ENCODE measurements at regions not wholly inside any gene's neighbourhood (a gene's known extent, or its start where the extent isn't known, plus 50 kb on each side); places are given as distances from the start of the nearest gene placed in this dataset.

DNA sequence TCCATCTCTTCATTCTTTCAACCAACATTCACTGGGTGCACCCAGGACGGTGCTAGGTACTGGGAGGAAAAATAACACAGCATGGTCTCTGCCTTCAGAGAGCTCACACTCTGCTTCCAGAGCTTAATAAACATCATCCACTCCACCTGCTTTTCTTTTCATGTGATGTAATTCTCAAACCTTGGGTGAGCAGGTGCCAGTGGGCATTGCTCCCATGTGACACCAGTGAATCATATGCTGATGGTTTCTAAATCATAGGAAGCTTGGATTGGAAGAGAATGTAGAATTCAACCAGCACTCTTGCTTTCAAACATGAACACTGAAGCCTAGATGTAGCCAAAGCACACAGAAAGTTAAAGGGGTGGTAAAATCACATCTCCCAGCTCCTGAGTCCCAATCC lies 189.8 kb downstream of the FOXA2 start:
- Mint-ChIP-seq H3K27me3 (peaks cover 1% of the 10 kb centered on the region), H3K36me3 (no peaks in the 10 kb centered on the region), H3K27ac (no peak overlapping the region), H3K4me1 (ENCODE audit: low read depth) (no peaks in the 10 kb centered on the region), H3K4me3 (no peak overlapping the region), H3K9me3 (ENCODE audit: low read depth) (no peaks in the 10 kb centered on the region)

DNA sequence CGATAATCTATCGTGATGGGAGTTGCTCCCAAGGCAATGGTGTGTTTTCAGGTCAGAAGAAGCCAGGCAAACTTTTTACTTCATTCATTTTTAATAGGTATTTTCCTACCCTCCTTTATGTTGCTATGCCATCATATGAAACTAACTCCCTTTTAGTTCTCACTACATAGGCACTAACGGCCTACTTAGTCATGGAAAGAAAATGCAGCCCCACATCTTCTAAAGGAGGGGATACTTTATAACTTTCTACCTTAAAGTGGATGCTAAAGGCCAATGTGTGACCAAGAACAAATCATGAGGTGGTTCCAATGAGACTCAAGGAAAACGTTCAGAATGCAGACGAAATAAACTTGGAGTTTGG lies 193.8 kb downstream of the FOXA2 start:
- no peaks in the 10 kb centered on the region for H3K36me3 Mint-ChIP-seq
- H3K4me3 Mint-ChIP-seq, result no peak overlapping the region
- peaks cover 1% of the 10 kb centered on the region for H3K27me3 Mint-ChIP-seq
- no peaks in the 10 kb centered on the region for H3K9me3 Mint-ChIP-seq (ENCODE audit: low read depth)
- H3K4me1 Mint-ChIP-seq (ENCODE audit: low read depth), result no peaks in the 10 kb centered on the region
- no peak overlapping the region for H3K27ac Mint-ChIP-seq

DNA sequence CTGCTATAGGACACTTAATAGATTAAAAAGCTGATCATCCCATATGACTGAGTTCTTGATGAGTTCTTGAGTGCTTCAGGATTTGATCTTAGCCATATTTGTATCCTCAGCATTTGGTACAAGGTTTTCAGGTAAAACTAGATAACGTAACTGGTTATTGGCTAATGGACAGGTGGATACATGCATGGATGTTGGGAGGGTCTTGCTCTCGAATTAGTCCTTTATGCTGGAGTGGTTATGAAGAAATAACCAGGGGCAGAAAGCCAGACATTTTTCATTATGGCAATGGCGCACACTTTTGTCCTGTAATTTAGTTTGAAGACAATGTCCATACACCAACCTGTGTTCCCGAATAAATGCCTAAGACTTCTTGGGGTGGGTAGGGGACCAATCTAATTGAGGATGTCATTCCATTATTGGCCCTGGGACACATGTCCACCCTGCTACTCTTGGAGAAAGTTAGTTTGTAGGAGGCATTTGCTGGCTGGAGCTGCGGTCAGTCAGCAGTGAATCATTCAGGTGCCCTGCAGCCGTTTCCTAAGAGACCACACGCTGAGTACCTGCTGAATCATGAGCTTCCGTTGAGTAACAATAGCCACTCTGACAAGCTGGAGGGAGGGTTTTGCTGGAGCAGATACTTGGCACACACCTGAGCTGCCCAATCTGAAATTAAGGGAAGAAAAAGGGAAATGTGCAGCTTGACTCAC lies 194.4 kb downstream of the FOXA2 start:
- H3K27ac Mint-ChIP-seq, result no peak overlapping the region
- H3K36me3 Mint-ChIP-seq, result no peaks in the 10 kb centered on the region
- no peaks in the 10 kb centered on the region for H3K4me1 Mint-ChIP-seq (ENCODE audit: low read depth)
- H3K9me3 Mint-ChIP-seq (ENCODE audit: low read depth), result no peaks in the 10 kb centered on the region
- peaks cover 1% of the 10 kb centered on the region for H3K27me3 Mint-ChIP-seq
- H3K4me3 Mint-ChIP-seq, result no peak overlapping the region

DNA sequence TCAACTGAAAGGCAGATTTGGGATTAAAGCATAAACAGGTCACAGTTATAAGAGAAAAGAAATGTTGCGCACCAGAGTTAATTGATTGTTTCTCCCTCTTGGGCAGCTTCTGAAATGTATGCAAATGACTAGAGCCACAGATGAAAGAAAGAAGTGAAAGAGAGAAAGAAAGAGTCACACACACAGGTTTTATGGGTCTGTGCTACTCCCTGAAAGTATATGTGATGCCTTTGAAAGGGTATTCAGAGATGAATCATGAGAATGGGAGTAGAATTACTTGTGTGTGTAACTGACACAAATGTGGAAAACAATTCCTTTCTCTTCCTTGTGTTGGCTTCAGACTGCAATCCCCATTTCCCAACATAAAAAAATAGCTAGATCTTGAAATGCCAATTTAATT lies 196.9 kb downstream of the FOXA2 start:
- Mint-ChIP-seq H3K9me3 (ENCODE audit: low read depth) (no peaks in the 10 kb centered on the region), H3K4me3 (no peak overlapping the region), H3K4me1 (ENCODE audit: low read depth) (no peaks in the 10 kb centered on the region), H3K27ac (no peak overlapping the region), H3K36me3 (no peaks in the 10 kb centered on the region), H3K27me3 (no peaks in the 10 kb centered on the region)

DNA sequence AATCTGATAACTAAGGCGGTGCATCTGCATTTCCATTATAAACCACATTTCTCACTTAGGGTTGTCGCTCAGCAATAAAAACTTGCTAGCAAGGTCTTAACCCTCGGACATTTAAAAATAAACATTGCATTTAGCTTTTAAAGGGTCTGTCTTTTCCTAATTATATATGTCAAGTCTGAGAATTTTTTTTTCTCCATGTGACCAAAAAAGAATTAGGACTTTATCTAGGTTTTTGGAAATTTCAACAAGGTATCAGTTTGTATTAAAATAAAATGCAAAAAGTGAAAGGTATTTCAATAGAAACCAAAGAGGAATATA lies 198.1 kb downstream of the FOXA2 start:
- Mint-ChIP-seq H3K4me1 (ENCODE audit: low read depth) (no peaks in the 10 kb centered on the region), H3K27ac (no peak overlapping the region), H3K4me3 (no peak overlapping the region), H3K36me3 (no peaks in the 10 kb centered on the region), H3K27me3 (no peaks in the 10 kb centered on the region), H3K9me3 (ENCODE audit: low read depth) (no peaks in the 10 kb centered on the region)

DNA sequence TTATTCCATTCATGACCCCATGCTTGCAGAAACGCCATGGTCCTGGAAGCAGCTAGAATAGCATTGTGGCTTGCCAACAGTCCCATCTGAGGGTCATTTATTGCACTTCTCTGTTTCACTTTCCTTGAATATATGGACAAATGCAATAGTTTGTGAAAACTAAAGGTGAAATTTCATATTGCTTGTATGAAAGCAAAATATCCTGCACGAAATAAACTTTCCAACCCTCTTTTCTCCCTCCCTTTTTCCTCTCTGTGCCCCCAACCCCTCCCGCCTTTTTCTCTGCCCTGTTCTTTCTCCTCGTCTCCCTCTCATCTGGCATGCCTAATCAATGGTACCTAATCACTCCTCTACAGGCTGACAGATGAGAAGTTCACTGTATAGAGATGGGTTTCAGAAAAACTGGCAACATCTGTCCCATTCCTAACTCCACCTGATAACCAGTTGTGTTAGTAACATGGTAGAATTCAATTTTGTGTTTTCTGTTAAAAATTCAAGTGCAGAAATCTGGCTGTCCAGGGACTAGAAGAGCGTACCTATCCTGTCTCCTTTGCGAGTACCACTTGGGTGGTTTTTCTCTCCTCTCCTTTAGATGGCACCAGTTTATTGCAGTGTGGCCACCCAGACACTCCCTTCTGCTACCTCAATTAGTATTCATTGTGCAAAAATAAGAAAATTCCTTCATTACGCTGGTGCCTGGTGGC lies 198.6 kb downstream of the FOXA2 start:
- no peak overlapping the region for H3K27ac Mint-ChIP-seq
- H3K4me3 Mint-ChIP-seq, result no peak overlapping the region
- no peaks in the 10 kb centered on the region for H3K9me3 Mint-ChIP-seq (ENCODE audit: low read depth)
- H3K4me1 Mint-ChIP-seq (ENCODE audit: low read depth), result no peaks in the 10 kb centered on the region
- H3K36me3 Mint-ChIP-seq, result no peaks in the 10 kb centered on the region
- no peaks in the 10 kb centered on the region for H3K27me3 Mint-ChIP-seq

DNA sequence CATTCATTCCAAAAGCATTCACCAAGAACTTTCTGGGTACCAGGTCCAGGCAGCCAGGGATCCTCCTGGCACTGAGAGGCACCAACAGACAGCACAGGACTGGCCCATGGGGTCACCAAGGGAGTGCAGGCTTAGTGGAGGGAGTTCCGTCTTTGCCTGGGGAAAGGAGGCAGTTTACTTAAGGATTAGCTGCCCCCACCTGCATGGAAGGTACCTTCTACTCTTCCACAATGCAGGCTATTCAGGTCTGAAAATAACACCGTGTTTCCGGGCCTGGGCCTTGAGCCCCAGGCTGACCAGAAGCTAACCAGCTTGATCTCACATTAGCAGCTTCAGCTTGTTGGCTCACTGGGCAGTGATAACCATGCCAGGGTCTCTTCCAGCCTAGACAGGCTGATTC lies 199.4 kb downstream of the FOXA2 start:
- Mint-ChIP-seq H3K4me3 (no peak overlapping the region), H3K36me3 (no peaks in the 10 kb centered on the region)

DNA sequence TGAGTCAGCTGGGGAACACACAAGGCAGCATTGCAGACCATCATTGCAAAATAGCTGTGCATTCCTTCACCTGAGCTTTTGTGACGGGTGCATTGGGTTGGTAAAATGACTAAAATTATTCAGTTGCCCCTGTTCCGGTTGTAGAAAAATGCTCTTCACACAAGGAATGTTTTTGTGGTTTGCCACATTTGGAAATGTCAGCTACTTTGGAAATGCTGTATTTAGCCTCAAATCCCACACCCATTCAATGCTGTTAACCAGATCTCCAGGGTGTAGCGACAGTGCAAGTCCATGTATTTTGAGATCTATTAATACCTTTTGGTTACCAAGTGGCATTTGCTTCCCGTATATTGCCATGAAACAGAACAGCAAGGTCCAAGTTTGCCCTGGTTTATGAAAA lies 201.2 kb downstream of the FOXA2 start:
- no peak overlapping the region for H3K4me3 Mint-ChIP-seq
- H3K27me3 Mint-ChIP-seq, result no peaks in the 10 kb centered on the region
- H3K4me1 Mint-ChIP-seq (ENCODE audit: low read depth), result no peaks in the 10 kb centered on the region
- H3K27ac Mint-ChIP-seq, result no peak overlapping the region
- H3K9me3 Mint-ChIP-seq (ENCODE audit: low read depth), result no peaks in the 10 kb centered on the region
- no peaks in the 10 kb centered on the region for H3K36me3 Mint-ChIP-seq

More for the DNA sequence above, 199.4 kb downstream of the FOXA2 start:
- no peaks in the 10 kb centered on the region for H3K9me3 Mint-ChIP-seq (ENCODE audit: low read depth)
- no peaks in the 10 kb centered on the region for H3K4me1 Mint-ChIP-seq (ENCODE audit: low read depth)
- no peaks in the 10 kb centered on the region for H3K27me3 Mint-ChIP-seq
- no peak overlapping the region for H3K27ac Mint-ChIP-seq

DNA sequence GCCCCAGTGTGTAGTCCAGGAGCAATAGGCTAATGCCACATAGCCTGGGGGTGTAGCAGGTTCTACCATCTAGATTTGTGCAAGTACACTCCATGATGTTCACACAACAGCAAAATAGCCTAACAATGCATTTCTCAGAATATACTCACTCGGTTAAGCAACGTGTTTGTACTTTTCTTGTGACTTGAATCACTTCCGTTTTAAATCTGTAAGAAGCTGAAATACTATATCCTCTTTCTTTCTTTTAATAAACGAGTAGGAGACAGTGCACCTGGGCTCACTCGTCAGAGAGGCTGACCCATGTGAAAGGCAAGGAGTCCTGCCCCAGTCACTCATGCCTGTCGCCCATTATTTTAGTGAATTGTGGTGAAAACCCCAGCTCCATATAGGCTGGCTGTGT lies 201.6 kb downstream of the FOXA2 start:
- no peaks in the 10 kb centered on the region for H3K36me3 Mint-ChIP-seq
- H3K4me1 Mint-ChIP-seq (ENCODE audit: low read depth), result no peaks in the 10 kb centered on the region
- no peak overlapping the region for H3K27ac Mint-ChIP-seq
- no peak overlapping the region for H3K4me3 Mint-ChIP-seq
- no peaks in the 10 kb centered on the region for H3K9me3 Mint-ChIP-seq (ENCODE audit: low read depth)
- H3K27me3 Mint-ChIP-seq, result no peaks in the 10 kb centered on the region

DNA sequence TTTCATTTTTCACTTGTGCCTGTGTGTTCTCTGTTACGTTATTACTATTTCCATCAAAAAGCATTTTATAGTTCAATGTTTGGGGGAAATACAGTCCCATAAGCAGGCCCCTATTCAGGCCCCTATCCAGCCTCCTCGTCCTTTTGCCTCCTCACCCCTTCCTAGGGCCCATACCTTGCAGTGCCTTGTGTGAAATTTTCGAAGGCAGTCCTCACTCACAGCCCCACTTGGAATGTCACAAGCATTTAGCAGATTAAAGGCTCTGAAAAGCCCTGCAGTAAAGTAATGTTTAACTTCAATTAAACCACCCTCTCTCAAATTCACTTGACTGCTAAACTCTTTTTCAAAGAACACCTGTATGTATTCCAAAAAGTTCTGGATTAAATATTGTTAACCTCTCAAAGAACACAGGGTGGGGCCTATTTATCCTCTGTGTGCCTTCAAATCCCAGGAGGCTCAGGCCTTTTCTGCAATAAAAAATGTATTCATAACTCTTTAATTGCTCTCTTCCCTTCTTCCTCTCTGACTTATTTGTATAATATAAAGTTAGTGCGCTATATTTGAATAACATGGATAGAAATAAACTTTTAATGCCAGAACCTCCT lies 202.5 kb downstream of the FOXA2 start:
- Mint-ChIP-seq H3K9me3 (ENCODE audit: low read depth) (no peaks in the 10 kb centered on the region), H3K27ac (no peak overlapping the region), H3K4me3 (no peak overlapping the region), H3K27me3 (no peaks in the 10 kb centered on the region), H3K36me3 (no peaks in the 10 kb centered on the region), H3K4me1 (ENCODE audit: low read depth) (no peaks in the 10 kb centered on the region)

DNA sequence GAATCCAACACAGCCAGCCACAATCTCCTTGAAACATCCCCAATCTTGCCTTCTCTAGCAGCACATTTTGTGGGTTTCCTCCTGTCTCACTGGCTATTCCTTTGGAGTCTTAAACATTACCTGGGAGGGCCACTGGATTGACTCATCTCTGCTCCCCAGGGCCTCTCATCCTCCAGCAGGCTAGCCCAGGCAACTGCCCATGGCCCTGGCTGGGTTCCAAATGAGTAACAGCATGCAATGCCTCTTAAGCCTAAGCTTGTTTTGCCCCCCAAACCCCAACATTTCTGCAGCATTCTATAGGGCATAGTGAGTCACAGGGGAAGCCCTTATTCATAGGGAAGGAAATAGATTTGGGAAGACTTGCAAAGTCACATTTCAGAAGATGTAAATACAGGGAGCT lies 204.9 kb downstream of the FOXA2 start:
- Mint-ChIP-seq H3K27ac (no peak overlapping the region), H3K9me3 (ENCODE audit: low read depth) (no peaks in the 10 kb centered on the region), H3K27me3 (no peaks in the 10 kb centered on the region), H3K36me3 (no peaks in the 10 kb centered on the region), H3K4me3 (no peak overlapping the region), H3K4me1 (ENCODE audit: low read depth) (no peaks in the 10 kb centered on the region)

DNA sequence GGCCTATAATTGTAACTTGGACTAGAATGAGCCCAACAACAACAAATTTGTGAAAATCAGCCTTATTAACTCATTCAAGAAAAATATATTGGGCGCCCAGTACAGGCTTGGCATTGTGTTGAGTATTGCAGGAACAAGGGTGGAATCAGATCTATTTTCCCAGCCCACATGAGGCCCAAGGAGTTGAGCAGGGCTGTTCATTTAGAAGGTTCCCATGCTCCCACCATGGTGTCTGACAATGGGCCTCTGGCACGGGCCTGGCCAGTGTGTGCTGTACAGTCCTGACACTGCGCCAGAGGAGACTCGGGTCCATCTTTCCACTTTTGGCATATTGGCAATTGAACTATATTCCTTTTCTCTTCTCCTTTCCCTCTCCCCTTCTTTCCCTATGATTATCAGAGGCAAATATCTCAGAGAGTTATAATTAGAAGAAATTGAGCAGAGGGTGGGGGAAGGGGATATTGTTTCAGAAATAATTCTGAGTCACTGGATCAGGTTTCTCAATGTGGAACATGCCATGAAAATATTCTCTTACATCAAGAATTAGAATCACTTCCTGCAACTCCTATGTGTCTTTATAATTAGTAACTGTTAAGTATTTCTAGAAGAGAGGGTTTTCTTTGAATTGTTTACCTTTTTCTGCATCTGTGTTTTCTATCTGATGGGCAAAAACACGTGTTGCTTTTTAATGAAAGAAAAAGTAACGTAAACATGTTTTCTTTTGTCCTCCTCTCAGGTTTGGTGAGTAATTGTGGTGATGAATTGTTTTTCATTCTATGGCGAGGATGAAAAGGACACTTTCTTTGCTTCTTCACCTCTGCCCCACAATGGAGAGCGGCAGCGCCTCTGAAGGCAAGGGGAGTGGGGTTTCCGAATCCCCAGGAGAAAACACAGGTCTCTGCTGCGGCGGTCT lies 209.4 kb downstream of the FOXA2 start:
- Mint-ChIP-seq H3K27ac (no peak overlapping the region), H3K4me3 (no peak overlapping the region), H3K4me1 (ENCODE audit: low read depth) (peaks cover 12% of the 10 kb centered on the region), H3K9me3 (ENCODE audit: low read depth) (no peaks in the 10 kb centered on the region), H3K36me3 (no peaks in the 10 kb centered on the region), H3K27me3 (no peaks in the 10 kb centered on the region)

DNA sequence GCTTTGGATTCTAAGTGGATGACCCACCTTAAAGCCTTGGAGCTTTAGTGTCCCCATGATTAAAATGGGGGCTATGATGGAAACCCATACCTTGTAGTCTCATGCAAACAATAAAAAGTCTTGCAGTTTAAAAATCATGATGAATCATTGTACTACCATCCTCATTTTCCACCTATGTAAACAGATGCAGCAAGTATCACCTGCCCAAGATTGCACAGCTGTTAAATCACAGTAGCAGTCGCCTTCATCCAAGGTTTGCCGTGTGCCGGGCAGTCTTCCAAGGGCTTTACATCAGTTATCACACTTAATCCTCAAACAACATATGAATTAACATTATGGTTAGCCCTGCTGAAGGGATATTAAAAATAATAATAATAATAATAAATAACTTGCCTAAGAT lies 210.3 kb downstream of the FOXA2 start:
- Mint-ChIP-seq H3K9me3 (ENCODE audit: low read depth) (no peaks in the 10 kb centered on the region), H3K36me3 (no peaks in the 10 kb centered on the region), H3K27ac (no peak overlapping the region), H3K4me3 (no peak overlapping the region), H3K27me3 (no peaks in the 10 kb centered on the region), H3K4me1 (ENCODE audit: low read depth) (peaks cover 12% of the 10 kb centered on the region)

DNA sequence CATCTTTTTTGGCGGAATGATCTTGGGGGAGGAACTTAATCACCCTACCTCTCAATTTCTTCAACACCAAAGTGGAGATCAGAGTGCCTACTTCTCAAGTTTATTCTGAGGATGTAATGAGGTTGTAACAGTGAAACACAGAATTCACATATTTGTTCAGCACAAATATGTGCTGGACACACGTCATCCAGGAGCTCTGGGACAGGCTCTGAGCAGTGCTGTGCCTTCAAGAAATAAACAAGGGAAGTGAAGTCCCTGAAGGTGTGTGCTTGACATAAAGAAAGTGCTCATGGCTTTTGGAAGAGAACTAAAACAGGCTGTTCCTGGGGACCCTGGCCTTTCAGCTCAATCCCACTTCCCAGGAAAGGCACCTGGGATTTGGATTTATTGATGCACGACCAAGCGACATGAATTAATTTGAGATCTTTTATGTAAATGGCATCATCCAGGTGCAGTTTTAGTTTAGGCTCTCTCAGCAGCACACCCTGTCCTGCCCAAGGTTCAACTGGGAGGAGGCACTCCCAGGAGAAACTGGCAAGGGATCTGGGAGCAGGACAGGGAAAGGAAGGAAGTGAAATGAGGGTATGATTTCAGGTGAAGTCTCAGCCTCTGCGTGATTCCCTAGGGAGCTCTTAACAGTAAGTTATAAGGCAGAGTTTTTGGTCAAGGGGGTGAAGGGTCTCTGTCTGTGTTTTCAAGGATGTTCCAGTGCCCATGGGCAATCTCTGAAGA lies 211.0 kb downstream of the FOXA2 start:
- no peaks in the 10 kb centered on the region for H3K9me3 Mint-ChIP-seq (ENCODE audit: low read depth)
- H3K27me3 Mint-ChIP-seq, result no peaks in the 10 kb centered on the region
- H3K4me3 Mint-ChIP-seq, result no peak overlapping the region

More for the DNA sequence above, 211.0 kb downstream of the FOXA2 start:
- H3K4me1 Mint-ChIP-seq (ENCODE audit: low read depth), result peaks cover 12% of the 10 kb centered on the region
- H3K36me3 Mint-ChIP-seq, result no peaks in the 10 kb centered on the region
- H3K27ac Mint-ChIP-seq, result no peak overlapping the region

Measured in activated naive CD8-positive, alpha-beta T cell (primary cell).